MG63 (cell line): ENCODE measurements at regions not wholly inside any gene's neighbourhood (a gene's known extent, or its start where the extent isn't known, plus 50 kb on each side); places are given as distances from the start of the nearest gene placed in this dataset.
"Not testable (repeated sequence)": the region's sequence is repeated elsewhere in the genome, so short reads cannot be mapped to it uniquely, and the experiment has no call there.

Experiments used
- DNase-seq: peaks from one replicate; pipeline ENCODE4 v3.0.0-alpha.2; 2020
- H3K27me3 ChIP-seq: fragments of 250-450 bp; sonication (Bioruptor Pico); 2 replicates; pipeline ENCODE4 v1.5.1; 2020; ENCODE audit warnings: mild to moderate bottlenecking, moderate library complexity
- H3K36me3 ChIP-seq: fragments of 250-450 bp; sonication (Bioruptor Pico); 2 replicates; pipeline ENCODE4 v1.5.1; 2020; ENCODE audit warnings: mild to moderate bottlenecking, moderate library complexity
- H3K4me3 ChIP-seq: fragments of 250-450 bp; sonication (Bioruptor Pico); 2 replicates; pipeline ENCODE4 v1.5.1; 2020; ENCODE audit warnings: mild to moderate bottlenecking, moderate library complexity
- H3K9me3 ChIP-seq: fragments of 250-450 bp; sonication (Bioruptor Pico); 2 replicates; pipeline ENCODE4 v1.5.1; 2020; ENCODE audit warnings: mild to moderate bottlenecking, moderate library complexity

DNA sequence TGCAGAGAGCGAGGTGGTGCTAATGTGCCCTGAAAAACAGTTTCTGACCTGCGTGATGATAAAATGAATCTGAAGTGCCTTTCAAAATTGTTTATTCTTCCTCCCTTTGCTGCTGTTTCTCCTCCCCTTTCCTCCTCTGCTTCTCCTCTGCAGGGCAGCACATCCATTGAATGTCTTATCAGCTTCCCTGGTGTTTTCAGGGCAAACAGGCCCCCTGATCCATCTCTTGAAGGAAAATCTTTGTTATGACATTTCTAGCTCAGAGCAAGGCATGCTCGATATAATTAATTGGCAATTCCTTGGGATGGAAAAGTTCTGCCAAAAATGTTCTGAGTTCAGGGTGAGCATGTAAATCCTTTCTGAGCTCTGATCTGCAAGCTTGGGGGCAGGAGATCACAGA lies 364.2 kb upstream of the ZNF32 start:
- no peak overlapping the region for H3K4me3 ChIP-seq
- no peaks in the 10 kb centered on the region for H3K9me3 ChIP-seq
- H3K36me3 ChIP-seq, result no peaks in the 10 kb centered on the region
- DNase-seq, result no peak
- no peaks in the 10 kb centered on the region for H3K27me3 ChIP-seq

DNA sequence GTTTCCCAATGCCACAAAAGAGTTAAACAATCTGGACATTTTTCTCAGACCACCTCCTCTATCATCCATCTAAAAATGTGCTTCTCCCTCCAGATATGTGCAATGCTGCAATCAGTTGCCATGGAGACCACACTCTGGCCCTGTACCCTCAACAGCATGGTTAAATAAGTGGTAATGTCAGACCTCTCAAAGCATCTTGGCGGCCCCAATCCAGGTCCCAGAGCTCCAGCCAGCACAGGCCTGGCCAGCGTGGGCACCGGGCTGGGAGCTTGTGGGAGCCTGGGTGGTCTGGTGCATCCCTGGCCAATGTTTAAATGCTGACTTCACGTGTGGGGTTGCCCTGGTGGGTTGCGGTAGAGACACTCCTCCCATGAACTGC lies 362.9 kb upstream of the ZNF32 start:
- Histone ChIP-seq H3K4me3 (no peak overlapping the region), H3K36me3 (no peaks in the 10 kb centered on the region), H3K9me3 (no peaks in the 10 kb centered on the region), H3K27me3 (no peaks in the 10 kb centered on the region)
- DNase-seq, result no peak

DNA sequence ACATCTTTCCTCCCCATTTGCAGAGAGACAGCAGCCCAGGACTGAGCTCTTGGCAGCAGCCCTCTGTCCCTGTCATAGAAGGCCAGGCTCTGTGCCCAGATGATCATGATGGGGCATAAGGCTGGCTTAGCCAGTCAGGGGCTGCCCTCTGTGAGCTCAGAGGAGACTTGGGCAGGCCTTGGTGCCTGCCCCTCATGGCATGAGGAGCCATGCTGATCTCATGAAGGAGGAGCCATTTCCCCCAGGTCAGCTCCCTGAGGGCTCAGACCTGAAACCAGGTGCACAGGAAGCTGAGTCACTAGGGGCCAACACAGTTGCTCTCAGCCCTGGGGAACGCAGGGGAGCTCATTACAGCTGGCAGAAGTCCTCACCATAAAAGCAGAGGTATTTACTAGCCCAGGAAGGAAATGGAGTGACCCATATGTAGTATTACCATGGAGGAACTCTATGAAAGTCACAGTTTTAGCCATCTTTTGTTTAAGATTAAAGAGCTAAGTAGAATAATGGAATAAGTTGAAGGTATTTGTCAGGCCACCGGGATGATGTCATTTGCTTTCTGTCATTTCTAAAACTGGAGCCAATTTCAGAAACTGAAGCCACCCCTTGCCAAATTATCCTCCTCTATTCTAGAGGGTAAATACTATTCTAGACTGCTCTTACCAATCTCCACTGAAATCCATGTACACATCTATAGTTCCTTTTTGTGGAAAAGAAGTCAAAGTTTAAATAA lies 362.4 kb upstream of the ZNF32 start:
- peak; percentile 13 for DNase-seq
- H3K36me3 ChIP-seq, result no peaks in the 10 kb centered on the region
- H3K9me3 ChIP-seq, result no peaks in the 10 kb centered on the region
- no peaks in the 10 kb centered on the region for H3K27me3 ChIP-seq
- H3K4me3 ChIP-seq, result no peak overlapping the region

DNA sequence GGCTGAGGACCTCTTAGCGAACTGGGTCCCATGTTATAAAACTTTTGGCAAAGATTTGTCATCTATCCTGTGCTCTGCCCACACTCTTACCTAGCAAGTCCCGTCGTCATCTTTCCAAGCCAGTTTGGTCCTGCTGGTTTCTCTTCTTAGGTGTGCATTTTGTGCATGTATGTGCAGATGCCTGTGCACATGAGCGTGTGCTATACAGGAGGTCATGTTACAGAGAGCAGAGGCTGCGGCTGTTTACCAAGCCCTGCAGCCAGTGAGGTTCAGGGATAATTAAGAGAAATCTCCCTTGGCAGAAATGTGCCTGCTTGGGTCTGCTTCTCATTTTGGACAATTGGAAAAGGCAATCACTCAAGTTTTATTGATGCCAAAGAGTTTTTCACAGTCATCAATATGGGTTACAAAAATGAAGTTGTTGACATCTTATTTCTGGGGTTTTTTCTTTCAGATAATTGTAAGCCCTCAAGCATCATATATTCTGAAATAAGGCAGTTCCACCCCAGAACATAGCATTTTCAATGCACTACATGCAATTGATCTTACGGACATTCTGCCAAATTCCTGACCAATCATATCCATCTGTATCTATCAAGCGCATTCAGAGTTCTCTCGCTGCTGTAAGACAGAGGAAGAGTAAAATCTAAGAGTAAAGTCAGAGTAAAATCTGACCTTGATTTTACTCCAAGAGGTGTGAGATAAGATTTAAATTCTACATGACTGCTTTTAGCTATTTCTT lies 361.4 kb upstream of the ZNF32 start:
- Histone ChIP-seq H3K9me3 (no peaks in the 10 kb centered on the region), H3K27me3 (no peaks in the 10 kb centered on the region), H3K36me3 (no peaks in the 10 kb centered on the region), H3K4me3 (no peak overlapping the region)
- no peak for DNase-seq

DNA sequence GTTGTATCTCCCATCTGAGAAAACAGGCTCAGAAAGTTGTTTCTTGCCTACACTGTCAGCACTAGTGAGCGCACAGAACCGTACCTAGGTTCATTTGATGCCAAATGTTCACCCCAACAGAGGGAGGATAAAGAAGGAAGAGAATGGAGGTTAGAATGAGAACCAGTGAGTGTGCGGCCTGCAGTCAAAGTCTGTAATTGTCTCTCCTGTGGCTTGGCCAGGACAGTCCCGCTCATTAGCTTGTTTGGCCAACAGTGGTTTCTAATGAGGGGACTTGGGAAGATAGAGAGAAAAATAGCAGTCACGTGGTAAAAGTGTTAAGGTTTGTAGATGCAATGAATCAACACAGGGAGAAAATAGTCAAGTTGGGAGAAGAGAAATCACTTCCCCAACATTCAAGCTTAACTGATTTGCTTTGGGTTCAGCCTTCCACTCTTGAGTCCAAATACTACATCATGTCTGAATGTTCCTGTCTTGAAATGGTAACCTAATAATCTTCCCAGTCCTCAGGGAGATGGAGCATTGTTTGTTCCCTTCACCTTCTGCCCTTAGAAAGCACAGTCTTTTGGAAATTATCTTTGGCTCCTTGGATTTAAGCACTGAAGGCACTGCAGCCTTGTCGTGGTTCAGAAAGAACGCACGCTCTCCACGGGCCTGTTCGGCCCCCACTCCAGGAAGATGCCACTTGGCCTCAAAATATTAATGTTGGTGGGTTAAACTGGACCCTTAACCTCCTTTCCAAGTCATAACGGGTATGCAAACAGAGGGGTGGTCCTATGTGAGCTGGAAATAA lies 360.4 kb upstream of the ZNF32 start:
- no peak overlapping the region for H3K4me3 ChIP-seq
- no peaks in the 10 kb centered on the region for H3K9me3 ChIP-seq
- no peak for DNase-seq
- H3K36me3 ChIP-seq, result no peaks in the 10 kb centered on the region
- H3K27me3 ChIP-seq, result no peaks in the 10 kb centered on the region

DNA sequence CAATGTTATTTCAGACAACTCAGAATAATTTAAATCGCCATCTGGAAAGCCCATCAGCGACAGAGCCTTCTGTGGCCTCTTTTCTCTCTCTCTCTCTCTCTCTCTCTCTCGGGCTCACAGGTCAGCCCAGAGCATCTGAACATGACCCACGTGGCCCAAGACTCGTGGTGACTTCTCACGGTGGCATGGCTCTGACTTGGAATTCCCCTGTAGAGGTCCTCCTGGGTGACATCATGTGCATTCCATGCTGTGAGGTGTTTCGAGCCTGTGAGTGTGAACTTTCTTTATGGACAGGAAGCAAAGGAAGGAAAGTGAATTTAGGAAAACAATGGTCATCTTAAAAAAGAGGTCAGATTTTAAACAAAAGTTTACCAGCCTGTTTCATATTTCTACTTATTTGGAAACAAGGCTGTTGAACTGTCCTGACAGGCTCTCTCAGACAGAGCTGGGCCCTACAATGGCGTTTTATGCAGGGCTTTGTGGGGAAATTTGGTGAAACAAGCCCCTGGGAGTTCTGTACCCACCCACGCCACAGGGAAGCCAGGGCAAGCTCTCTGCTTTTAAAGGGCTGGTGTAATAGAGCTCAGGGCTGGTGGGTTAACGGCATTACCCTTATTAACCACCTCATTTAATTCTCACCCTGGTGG lies 359.7 kb upstream of the ZNF32 start:
- Histone ChIP-seq H3K4me3 (no peak overlapping the region), H3K36me3 (no peaks in the 10 kb centered on the region), H3K9me3 (no peaks in the 10 kb centered on the region), H3K27me3 (no peaks in the 10 kb centered on the region)
- DNase-seq, result no peak

DNA sequence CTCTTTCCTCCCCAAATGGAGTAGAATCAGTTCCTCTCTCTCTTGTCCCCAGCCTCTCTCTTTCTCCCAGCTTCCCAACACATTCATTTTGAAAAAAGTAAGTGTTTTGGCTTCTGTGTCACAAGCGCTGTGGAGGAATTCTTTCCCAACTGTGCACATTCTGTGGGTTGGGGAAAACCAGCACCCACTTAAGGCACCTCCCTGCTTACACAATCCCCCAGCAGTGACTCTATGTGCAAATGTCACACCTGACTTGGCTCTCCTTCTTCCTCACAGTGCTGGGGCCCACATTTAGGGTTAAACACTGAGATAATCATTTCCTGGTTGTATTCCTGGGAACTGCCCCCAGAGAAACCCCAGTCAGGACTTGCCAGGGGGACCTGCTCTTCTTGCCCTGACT lies 358.1 kb upstream of the ZNF32 start:
- Histone ChIP-seq H3K9me3 (no peaks in the 10 kb centered on the region), H3K27me3 (no peaks in the 10 kb centered on the region), H3K4me3 (no peak overlapping the region), H3K36me3 (no peaks in the 10 kb centered on the region)
- DNase-seq, result no peak

DNA sequence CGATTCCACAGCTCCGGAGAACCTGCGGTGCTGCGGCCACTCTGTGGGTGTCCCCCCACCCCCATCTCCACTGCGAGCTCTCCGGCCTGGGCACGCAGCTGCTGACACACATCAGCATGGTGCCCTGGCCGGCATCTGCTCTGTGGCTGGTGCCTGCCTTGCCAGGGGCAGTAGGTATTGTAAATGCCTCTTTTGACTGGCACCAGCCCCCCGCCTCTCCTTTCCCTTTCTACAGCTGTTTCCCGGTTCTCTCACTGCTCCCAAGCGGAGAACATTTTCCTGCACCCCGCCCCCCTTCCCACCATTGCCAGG lies 357.1 kb upstream of the ZNF32 start:
- Histone ChIP-seq H3K36me3 (no peaks in the 10 kb centered on the region), H3K4me3 (no peak overlapping the region), H3K9me3 (no peaks in the 10 kb centered on the region), H3K27me3 (no peaks in the 10 kb centered on the region)
- no peak for DNase-seq

DNA sequence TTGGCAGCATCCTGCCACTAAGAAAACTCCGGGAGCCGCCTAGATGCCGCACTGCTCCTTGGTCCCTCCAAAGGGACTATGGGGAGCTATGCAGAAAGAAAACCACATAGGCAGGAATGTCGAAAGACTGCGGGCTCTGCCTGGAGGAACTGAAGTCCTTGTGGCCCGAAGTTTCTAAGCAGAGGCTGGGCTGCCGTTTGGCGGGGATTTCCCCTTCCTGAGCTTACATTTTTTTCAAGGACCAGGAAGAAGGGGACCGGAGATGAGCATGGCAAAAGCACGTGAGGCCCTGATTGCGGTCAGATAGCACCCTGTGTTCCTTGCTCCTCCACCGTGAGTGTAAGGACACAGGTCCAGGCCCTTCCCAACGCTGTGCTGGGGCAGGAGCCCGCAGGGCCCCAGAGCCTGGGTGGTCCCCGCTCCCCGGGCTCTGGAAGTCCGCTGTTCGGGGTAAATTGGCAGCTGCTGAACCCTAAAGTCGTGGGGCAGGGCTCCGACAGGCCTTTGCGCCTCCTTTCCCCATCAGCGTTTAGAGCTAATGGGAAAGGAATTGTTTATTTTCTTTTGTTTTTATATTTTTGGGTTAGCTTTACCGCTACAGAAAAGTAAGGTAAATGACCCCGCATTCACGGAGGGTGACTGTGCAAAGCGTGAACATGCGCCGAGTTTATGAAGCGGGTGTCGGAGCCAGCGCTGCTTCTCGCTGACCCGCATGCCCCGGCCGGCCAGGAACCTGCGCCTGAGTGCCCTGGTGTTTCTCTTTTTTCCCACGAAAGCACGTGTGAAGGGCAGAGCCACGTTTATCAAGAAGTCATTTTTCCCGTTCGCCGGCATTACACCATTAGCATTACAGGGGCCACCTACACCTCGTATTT lies 356.5 kb upstream of the ZNF32 start:
- Histone ChIP-seq H3K9me3 (no peaks in the 10 kb centered on the region), H3K4me3 (no peak overlapping the region), H3K36me3 (no peaks in the 10 kb centered on the region), H3K27me3 (no peaks in the 10 kb centered on the region)
- no peak for DNase-seq

DNA sequence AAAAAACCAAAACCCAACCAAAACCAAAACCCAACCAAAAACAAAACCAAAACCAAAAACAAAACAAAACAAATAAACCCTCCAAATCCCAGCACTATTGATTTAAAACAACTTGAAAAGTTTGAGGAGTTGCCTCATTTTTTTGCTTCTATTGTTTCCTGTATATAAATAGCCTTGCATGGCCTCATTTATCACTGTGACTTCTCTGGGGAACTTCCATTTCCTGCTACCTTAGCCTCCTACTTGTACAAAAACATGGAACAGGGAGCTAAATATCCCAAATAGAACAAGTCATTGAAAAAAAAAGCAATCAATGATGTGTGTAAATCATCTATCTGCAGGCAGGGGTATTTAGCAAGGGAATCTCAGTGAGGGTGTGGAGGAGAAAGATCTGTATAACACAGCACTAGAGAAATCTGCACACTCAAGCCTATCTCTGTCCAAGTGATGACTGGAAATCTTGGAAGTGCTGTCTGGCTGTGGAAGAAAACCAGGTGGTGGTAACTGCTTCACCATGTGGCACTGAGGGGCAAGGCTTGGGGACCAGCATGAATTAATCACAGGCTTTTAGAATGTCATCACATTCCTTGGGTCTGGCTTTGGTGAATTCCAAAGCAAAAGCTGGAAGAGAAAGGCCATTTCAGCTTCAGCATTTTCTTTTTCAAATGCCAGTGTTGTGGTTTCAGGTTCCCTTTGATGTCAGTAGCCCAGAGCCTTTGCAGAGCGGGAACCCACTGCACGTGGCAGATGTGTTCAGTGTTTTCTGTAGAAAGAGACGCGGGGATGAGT lies 349.5 kb upstream of the ZNF32 start:
- DNase-seq, result peak; percentile 20
- Histone ChIP-seq H3K9me3 (peaks cover 2% of the 10 kb centered on the region; the same call in 1 of the 2 replicates), H3K36me3 (no peaks in the 10 kb centered on the region), H3K4me3 (no peak overlapping the region), H3K27me3 (no peaks in the 10 kb centered on the region)

DNA sequence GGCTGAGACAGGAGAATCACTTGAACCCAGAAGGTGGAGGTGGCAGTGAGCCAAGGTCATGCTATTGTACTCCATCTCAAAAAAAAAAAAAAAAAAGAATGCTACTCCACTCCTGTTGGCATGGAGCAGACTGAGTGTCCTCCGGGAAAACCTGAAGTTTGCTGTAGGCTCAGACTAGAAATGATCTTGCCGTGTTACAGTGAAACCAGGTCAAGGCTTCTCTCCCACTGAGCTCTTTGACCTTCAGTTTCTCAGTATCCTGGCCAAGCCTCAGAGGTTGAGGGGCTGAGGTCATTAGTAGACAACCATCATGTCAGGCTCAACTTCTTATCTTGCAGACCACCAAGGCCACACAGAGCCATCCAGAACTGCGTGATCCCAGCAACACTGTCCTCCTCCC lies 348.6 kb upstream of the ZNF32 start:
- Histone ChIP-seq H3K9me3 (peaks cover 4% of the 10 kb centered on the region; the same call in 1 of the 2 replicates), H3K4me3 (no peak overlapping the region), H3K27me3 (no peaks in the 10 kb centered on the region), H3K36me3 (no peaks in the 10 kb centered on the region)
- DNase-seq, result no peak

DNA sequence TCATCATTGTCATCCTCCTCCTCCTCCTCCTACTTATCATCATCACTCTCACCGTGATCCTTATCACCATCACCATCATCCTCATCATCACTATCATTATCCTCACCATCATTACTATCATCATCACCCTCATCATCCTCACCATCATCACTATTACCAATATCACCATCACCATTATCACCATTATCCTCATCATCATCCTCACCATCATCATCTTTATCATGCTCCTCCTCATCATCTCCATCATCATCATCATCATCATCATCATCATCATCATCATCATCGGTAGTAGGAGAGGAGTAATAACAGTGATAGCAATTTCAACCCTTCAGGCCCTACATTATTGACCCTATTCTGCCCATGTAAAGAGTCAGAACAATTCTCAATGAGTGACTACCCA lies 345.9 kb upstream of the ZNF32 start:
- H3K36me3 ChIP-seq, result no peaks in the 10 kb centered on the region
- H3K4me3 ChIP-seq, result no peak overlapping the region
- no peaks in the 10 kb centered on the region for H3K27me3 ChIP-seq
- H3K9me3 ChIP-seq, result peaks cover 4% of the 10 kb centered on the region; the same call in 1 of the 2 replicates
- DNase-seq, result no peak

DNA sequence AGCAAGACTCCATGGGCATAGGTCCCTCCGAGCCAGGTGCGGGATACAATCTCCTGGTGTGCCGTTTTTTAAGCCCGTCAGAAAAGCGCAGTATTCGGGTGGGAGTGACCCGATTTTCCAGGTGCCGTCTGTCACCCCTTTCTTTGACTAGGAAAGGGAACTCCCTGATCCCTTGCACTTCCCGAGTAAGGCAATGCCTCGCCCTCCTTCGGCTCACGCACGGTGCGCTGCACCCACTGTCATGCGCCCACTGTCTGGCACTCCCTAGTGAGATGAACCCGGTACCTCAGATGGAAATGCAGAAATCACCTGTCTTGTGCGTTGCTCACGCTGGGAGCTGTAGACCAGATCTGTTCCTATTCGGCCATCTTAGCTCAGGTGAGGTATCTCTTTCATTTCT lies 344.1 kb upstream of the ZNF32 start:
- H3K9me3 ChIP-seq, H3K4me3 ChIP-seq, DNase-seq, H3K36me3 ChIP-seq, H3K27me3 ChIP-seq: not testable (repeated sequence)

DNA sequence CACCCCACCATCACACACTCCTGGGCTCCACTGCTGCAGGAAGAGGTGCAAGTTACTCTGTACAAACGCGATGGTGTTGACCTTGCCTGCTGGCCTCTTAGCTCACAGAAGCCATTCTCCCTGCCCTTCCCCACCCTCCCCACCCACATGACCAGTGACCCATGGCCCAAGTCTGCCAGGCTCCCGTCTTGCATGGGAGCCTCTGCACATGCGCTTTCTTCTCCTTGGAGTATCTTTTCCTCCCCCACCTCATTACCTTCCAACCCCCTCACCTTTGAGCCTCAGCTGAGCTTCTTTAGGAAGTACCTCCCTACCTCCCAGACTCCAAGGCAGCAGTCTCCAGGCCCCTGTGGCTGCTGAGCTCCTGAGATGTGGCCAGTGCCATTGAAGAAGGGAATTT lies 337.7 kb upstream of the ZNF32 start:
- Histone ChIP-seq H3K9me3 (no peaks in the 10 kb centered on the region), H3K36me3 (no peaks in the 10 kb centered on the region), H3K4me3 (no peak overlapping the region), H3K27me3 (no peaks in the 10 kb centered on the region; the same call in 1 of the 2 replicates)
- no peak for DNase-seq

DNA sequence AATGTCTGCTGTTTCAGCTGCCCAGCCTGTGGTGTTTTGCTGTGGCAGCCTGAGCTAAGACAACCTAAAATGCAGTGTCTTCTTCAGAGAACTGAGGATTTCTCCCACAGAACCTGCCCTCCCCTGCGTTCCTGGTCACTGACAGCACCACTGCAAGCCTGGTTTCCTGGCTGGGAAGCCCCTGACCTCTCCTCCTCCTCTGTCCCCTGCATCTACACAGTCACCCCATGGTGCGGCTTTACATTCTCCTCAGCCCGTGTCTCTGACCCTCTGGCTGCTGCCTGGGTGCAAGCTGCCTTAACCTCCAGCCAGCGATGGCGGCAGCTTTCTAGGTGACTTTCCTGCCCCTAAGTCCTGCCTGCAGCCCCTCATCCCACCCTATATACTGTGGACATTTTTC lies 337.3 kb upstream of the ZNF32 start:
- no peaks in the 10 kb centered on the region; the same call in 1 of the 2 replicates for H3K27me3 ChIP-seq
- no peak for DNase-seq
- no peaks in the 10 kb centered on the region for H3K36me3 ChIP-seq
- H3K9me3 ChIP-seq, result no peaks in the 10 kb centered on the region
- no peak overlapping the region for H3K4me3 ChIP-seq

DNA sequence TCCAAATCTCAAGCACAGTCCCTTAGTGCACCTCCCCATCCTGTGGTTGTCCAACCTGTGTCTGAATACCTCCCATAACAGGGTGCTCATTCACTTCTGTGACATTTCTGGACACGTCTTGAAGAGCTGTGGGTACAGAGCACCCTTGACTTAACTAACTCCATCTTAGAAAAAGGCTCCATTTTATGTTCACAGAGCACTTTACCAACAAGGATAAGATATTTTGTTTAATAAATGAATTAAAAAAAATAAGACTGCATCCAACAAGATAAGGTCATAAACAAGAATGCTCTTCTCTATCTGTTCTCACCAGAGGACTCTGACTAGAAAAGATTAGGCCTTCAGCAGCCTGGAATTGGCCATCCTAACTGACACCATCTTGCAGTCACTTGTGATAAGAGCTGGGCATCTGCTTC lies 335.2 kb upstream of the ZNF32 start:
- DNase-seq, result no peak
- Histone ChIP-seq H3K9me3 (no peaks in the 10 kb centered on the region), H3K27me3 (no peaks in the 10 kb centered on the region; the same call in 1 of the 2 replicates), H3K4me3 (no peak overlapping the region), H3K36me3 (no peaks in the 10 kb centered on the region)
